ENCODE measurements at regions not wholly inside any gene's neighbourhood (a gene's known extent, or its start where the extent isn't known, plus 50 kb on each side); places are given as distances from the start of the nearest gene placed in this dataset.

DNA sequence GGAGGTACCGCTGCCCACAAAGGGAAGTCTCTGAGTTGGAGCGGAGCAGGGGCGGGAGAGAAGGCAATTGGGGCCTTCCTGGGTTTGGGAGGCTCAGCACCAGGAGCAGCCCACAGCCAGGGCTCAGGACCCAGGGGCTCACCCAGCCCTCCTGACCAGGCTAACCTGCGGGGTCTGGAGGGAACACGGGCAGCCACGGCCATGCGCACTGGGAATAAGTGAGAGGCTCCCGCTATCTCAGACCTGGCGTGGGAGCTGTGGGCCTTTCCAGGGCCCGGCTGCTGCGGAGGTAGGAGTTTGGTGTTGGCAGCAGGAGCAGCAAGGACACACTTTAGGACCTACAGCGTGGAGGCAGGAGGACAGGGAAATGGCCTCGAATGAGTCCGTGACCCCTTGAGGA is 69.0 kb downstream of the RRM2 start (continued):
- TF ChIP-seq, protein P1, sequence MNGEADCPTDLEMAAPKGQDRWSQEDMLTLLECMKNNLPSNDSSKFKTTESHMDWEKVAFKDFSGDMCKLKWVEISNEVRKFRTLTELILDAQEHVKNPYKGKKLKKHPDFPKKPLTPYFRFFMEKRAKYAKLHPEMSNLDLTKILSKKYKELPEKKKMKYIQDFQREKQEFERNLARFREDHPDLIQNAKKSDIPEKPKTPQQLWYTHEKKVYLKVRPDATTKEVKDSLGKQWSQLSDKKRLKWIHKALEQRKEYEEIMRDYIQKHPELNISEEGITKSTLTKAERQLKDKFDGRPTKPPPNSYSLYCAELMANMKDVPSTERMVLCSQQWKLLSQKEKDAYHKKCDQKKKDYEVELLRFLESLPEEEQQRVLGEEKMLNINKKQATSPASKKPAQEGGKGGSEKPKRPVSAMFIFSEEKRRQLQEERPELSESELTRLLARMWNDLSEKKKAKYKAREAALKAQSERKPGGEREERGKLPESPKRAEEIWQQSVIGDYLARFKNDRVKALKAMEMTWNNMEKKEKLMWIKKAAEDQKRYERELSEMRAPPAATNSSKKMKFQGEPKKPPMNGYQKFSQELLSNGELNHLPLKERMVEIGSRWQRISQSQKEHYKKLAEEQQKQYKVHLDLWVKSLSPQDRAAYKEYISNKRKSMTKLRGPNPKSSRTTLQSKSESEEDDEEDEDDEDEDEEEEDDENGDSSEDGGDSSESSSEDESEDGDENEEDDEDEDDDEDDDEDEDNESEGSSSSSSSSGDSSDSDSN (IDR thresholded peaks at IDR 0.05; ENCODE audit: borderline replicate concordance in 1 of 2, low read depth in 2 of 2, low read length in 2 of 2): no peak
- TF ChIP-seq GABPB1 (CRISPR knock-in tag; IDR thresholded peaks at IDR 0.05) (no peak), ZNF124 (CRISPR knock-in tag; IDR thresholded peaks at IDR 0.05) (no peak)

DNA sequence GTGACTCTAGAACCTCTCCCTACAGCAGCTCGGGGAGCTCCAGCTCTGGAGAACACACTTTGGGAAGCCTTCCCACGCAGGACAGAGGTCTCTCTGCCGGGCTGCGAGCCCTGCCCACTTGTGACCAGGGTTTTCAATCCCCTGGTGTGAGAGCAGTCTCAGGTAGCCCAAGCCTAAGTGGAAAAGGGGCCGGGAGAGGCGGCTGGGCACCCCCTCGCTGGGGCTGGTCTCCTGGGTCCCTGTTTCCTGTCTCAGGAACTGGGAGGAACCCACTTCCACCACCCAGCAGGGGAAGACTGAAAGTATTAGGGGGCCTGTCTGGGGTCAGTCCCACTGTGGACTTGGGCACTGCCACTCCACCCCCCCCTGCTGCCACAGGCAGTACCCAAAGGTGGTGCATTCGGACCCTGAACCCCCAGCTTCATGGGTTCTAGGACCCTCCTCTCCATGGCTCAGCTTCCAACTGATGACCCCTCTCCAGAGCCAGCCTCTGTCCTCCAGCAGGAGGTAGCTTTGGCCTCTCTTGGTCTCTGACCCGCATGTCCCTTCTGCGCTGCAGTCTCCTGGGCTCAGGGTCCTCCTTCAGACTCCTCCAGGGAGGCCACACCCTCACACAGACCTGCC is 70.0 kb downstream of the RRM2 start:
- ChIA-PET CTCF (ENCODE audit: low intra/inter-chr PET ratio) (no interaction called here), POLR2A (interaction anchor here (1.0 kb wide), 1 partner anchor 10 kb away, joined by 4 read pairs; no protein-coding TSS in a partner anchor)
- Histone ChIP-seq H3K27me3 (ENCODE audit: control insufficient read depth in 2 of 2, insufficient read depth in 2 of 2, low read length in 2 of 2) (no peaks in the 10 kb centered on the region), H3K27ac (ENCODE audit: extremely low read depth, low read depth, low read length) (no peak overlapping the region), H3K36me3 (ENCODE audit: control insufficient read depth, insufficient read depth, low read length) (0 out of 3 replicates have a peak, but pooled peaks cover 2% of the 10 kb centered on the region), H3K9me1 (ENCODE audit: control insufficient read depth, insufficient read depth, low read length) (no peaks in the 10 kb centered on the region), H3K79me2 (ENCODE audit: control insufficient read depth, insufficient read depth, low read length) (no peaks in the 10 kb centered on the region), H4K20me1 (replicated peaks; ENCODE audit: control insufficient read depth, insufficient read depth, low read length) (no peaks in the 10 kb centered on the region), H3K4me3 (no peak overlapping the region), H3K4me1 (replicated peaks in 1 of 2; ENCODE audit: control insufficient read depth in 2 of 2, insufficient read depth in 2 of 2, low read length in 2 of 2) (peaks cover 0 to 8% of the 10 kb centered on the region in 2 experiments; a peak in 2 of 5 replicates), H3K9ac (ENCODE audit: insufficient read depth in 1 of 2, low read depth in 2 of 2, low read length in 2 of 2) (no peak overlapping the region; a peak in 1 of 4 replicates), H2AFZ (ENCODE audit: low read depth, low read length) (no peak overlapping the region), H3K4me2 (ENCODE audit: insufficient read depth, low read length) (no peak overlapping the region), H3K9me3 (replicated peaks; ENCODE audit: control insufficient read depth, insufficient read depth, low read depth, low read length) (no peaks in the 10 kb centered on the region)
- intact Hi-C loops (cut with micrococcal nuclease) (no loop called here), in situ Hi-C loops (cut with MboI) (no loop called here)
- no TSS peak for BruUV-seq (replicated peaks)
- DNase-seq (ENCODE audit: extremely low read depth in 1 of 4, low spot score in 3 of 4): no peak
- ATAC-seq: no peak
- no peak for FAIRE-seq
- 76% methylated on average over 9 of the region's 10 CpGs for WGBS (ENCODE audit: insufficient coverage, low coverage, missing lambda C conversion rate)
- no peak for TF ChIP-seq SMARCB1 (IDR thresholded peaks at IDR 0.05; ENCODE audit: insufficient read length, low read depth)
- TF ChIP-seq NR2F6 (CRISPR knock-in tag; IDR thresholded peaks at IDR 0.05): no peak
- TF ChIP-seq NFATC3 (IDR thresholded peaks at IDR 0.05): no peak
- TF ChIP-seq SMC3 (conservative IDR thresholded peaks at IDR 0.05; ENCODE audit: insufficient read depth, low read depth, low read length): no peak
- no peak for TF ChIP-seq ZNF212 (CRISPR knock-in tag; IDR thresholded peaks at IDR 0.05)
- no peak for TF ChIP-seq FOXP1 (CRISPR knock-in tag; IDR thresholded peaks at IDR 0.05)
- TF ChIP-seq ATF1 (CRISPR knock-in tag; IDR thresholded peaks at IDR 0.05): no peak
- TF ChIP-seq ATF1 (tag; IDR thresholded peaks at IDR 0.05): no peak
- TF ChIP-seq TBL1XR1 (IDR thresholded peaks at IDR 0.05; ENCODE audit: low read length in 2 of 2): no peak
- TF ChIP-seq AFF1 (IDR thresholded peaks at IDR 0.05; ENCODE audit: low read depth in 1 of 2, partially characterized antibody in 2 of 2): no peak
- no peak for TF ChIP-seq FOS (IDR thresholded peaks at IDR 0.05; ENCODE audit: extremely low read depth, insufficient read length)
- no peak for TF ChIP-seq CBFB (CRISPR knock-in tag; IDR thresholded peaks at IDR 0.05)
- no peak for TF ChIP-seq SNRNP70 (optimal IDR thresholded peaks at IDR 0.05; ENCODE audit: low read depth, low read length)
- no peak for TF ChIP-seq CSDE1 (IDR thresholded peaks at IDR 0.05)
- TF ChIP-seq GTF2E2 (tag; IDR thresholded peaks at IDR 0.05): no peak

Data from K562 (cell line).